ENCODE measurements at regions not wholly inside any gene's neighbourhood (a gene's known extent, or its start where the extent isn't known, plus 50 kb on each side); places are given as distances from the start of the nearest gene placed in this dataset.
"Not testable (repeated sequence)": the region's sequence is repeated elsewhere in the genome, so short reads cannot be mapped to it uniquely, and the experiment has no call there.

DNA sequence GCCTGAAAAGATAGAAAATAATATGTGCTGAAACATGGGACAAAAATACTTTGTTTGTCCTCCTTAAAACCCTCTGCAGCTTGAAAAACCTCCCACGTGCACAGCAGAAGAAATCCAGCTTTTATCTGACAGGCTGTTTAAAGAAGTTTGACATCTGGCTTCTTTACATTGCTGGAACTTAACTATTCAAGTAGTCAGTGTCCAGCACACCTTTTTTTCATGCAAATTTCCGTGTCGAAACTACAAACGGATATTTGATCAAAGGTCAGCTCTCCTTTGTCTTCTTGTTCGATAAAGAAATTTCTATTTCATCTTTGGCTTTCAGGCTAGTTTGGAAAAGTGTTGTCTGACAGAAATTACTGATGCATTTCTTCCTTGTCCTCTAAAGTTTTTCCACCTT is 66.8 kb upstream of the KBTBD8 start:
- H3K27me3 ChIP-seq: no peaks in the 10 kb centered on the region
- DNase-seq (no peak), ATAC-seq (ENCODE audit: low FRiP score in 2 of 2) (no peak)
- H3K36me3 ChIP-seq: no peaks in the 10 kb centered on the region
- H3K9me3 ChIP-seq: no peaks in the 10 kb centered on the region
- no peak overlapping the region for H3K27ac ChIP-seq
- 30 to 34% methylated on average over 5 of the region's 5 CpGs for WGBS, 2 donors
- H3K4me1 ChIP-seq: no peaks in the 10 kb centered on the region
- H3K4me3 ChIP-seq: no peak overlapping the region
- TF ChIP-seq POLR2AphosphoS5 (IDR thresholded peaks at IDR 0.05): no peak
- no peak for TF ChIP-seq EP300 (IDR thresholded peaks at IDR 0.05)
- TF ChIP-seq POLR2A (IDR thresholded peaks at IDR 0.05): no peak
- TF ChIP-seq, protein P1, sequence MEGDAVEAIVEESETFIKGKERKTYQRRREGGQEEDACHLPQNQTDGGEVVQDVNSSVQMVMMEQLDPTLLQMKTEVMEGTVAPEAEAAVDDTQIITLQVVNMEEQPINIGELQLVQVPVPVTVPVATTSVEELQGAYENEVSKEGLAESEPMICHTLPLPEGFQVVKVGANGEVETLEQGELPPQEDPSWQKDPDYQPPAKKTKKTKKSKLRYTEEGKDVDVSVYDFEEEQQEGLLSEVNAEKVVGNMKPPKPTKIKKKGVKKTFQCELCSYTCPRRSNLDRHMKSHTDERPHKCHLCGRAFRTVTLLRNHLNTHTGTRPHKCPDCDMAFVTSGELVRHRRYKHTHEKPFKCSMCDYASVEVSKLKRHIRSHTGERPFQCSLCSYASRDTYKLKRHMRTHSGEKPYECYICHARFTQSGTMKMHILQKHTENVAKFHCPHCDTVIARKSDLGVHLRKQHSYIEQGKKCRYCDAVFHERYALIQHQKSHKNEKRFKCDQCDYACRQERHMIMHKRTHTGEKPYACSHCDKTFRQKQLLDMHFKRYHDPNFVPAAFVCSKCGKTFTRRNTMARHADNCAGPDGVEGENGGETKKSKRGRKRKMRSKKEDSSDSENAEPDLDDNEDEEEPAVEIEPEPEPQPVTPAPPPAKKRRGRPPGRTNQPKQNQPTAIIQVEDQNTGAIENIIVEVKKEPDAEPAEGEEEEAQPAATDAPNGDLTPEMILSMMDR (IDR thresholded peaks at IDR 0.05): no peak

DNA sequence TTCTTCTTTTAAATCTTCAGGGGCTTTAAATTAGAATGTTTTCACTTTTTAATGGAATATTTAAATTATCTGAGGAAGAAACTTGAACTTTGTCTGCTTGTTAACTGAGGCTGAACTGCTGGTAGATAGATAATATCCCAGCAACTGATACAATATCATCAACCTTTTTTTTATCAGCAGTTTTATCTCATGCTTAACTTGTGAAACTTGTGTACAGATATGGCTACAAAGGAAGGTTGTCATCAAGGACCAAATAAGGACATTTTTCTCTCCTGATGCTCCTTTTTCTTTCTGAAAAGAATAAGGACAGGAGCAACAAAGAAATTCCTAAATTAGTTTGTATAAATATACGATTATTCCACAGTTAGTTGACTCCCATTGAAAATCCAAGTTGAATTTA is 66.4 kb upstream of the KBTBD8 start:
- DNase-seq: no peak
- Histone ChIP-seq H3K4me1 (no peaks in the 10 kb centered on the region), H3K27ac (no peak overlapping the region), H3K9me3 (no peaks in the 10 kb centered on the region), H3K27me3 (no peaks in the 10 kb centered on the region), H3K4me3 (no peak overlapping the region), H3K36me3 (no peaks in the 10 kb centered on the region)
- TF ChIP-seq POLR2AphosphoS5 (IDR thresholded peaks at IDR 0.05): no peak
- no peak for TF ChIP-seq EP300 (IDR thresholded peaks at IDR 0.05)
- no peak for ATAC-seq (ENCODE audit: low FRiP score in 2 of 2)
- 51 to 67% methylated on average over 1 of the region's 1 CpG for WGBS, 2 donors

DNA sequence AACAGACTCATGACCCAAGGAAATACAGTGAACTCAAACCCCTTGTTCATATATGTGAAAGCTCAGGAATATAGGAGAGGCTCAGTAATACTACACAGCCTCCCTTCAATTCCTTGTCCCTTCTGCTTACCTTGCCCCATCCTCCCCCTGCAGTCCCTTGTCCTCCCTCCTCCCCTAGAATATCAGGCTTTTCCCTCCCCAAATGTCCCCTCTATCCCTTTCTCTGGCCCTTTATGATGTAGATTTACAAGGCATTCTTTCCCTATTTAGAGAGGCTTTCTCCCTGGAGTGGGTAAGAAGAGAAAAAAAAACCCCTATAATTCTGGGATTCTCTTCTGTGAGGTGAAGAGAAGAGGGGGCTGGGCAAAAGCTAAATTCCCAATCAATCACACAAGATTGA is 64.9 kb upstream of the KBTBD8 start:
- no peaks in the 10 kb centered on the region for H3K9me3 ChIP-seq
- TF ChIP-seq POLR2AphosphoS5 (IDR thresholded peaks at IDR 0.05) (no peak), EP300 (IDR thresholded peaks at IDR 0.05) (no peak), POLR2A (IDR thresholded peaks at IDR 0.05) (no peak)
- TF ChIP-seq, protein P1 (IDR thresholded peaks at IDR 0.05): no peak
- no peaks in the 10 kb centered on the region for H3K27me3 ChIP-seq
- H3K4me1 ChIP-seq: no peaks in the 10 kb centered on the region
- ATAC-seq (ENCODE audit: low FRiP score in 2 of 2) (no peak), DNase-seq (no peak)
- no peak overlapping the region for H3K27ac ChIP-seq
- H3K4me3 ChIP-seq: no peak overlapping the region
- H3K36me3 ChIP-seq: no peaks in the 10 kb centered on the region

DNA sequence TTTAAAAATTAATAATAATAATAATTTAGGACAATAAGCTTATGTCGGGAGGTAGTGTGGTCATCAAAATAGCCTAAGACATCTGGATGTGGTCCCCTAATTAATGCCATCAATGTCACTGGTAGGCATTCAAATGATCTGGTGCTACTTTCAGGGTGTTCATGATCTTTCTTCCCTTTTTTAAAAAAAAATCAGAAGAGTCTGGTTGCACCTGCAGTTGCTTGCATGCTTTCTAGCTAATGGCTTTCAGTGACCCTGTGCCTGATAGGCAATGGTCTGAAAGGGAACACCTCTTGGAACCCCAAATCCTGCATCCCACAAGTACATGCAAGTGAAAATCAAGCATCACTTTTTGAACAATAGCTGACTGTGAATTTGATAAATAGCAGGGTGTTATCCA is 64.1 kb upstream of the KBTBD8 start:
- 92 to 96% methylated on average over 1 of the region's 1 CpG for WGBS, 2 donors
- TF ChIP-seq POLR2AphosphoS5 (IDR thresholded peaks at IDR 0.05) (no peak), POLR2A (IDR thresholded peaks at IDR 0.05) (no peak), EP300 (IDR thresholded peaks at IDR 0.05) (no peak)
- H3K4me3 ChIP-seq: no peak overlapping the region
- H3K9me3 ChIP-seq: no peaks in the 10 kb centered on the region
- no peak for ATAC-seq (ENCODE audit: low FRiP score in 2 of 2)
- H3K27ac ChIP-seq: no peak overlapping the region
- DNase-seq: no peak
- H3K27me3 ChIP-seq: no peaks in the 10 kb centered on the region
- no peaks in the 10 kb centered on the region for H3K36me3 ChIP-seq
- no peaks in the 10 kb centered on the region for H3K4me1 ChIP-seq

DNA sequence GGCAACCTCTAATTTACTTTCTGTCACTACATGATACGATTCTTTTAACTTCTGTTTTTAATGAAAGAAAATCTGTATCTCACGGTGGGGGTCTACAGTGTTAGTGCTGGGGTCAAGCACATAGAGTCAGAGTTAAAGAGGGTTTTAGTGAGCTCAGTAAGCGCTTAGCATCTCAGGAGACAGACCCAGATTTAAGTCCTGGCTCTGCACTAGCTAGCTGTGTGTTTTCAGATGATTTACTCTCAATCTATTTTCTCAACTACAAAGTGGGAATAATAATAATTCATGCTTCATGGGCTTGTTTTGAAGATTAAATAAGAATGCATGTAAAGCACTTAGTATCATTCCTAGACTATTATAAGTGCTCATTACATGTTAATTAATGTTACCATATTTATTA is 63.4 kb upstream of the KBTBD8 start:
- no peaks in the 10 kb centered on the region for H3K4me1 ChIP-seq
- ATAC-seq (ENCODE audit: low FRiP score in 2 of 2): no peak
- no peak for DNase-seq
- H3K27ac ChIP-seq: no peak overlapping the region
- H3K4me3 ChIP-seq: no peak overlapping the region
- H3K36me3 ChIP-seq: no peaks in the 10 kb centered on the region
- WGBS, 2 donors: 70 to 77% methylated on average over 3 of the region's 3 CpGs
- H3K9me3 ChIP-seq: no peaks in the 10 kb centered on the region
- H3K27me3 ChIP-seq: no peaks in the 10 kb centered on the region
- TF ChIP-seq POLR2A (IDR thresholded peaks at IDR 0.05): no peak
- no peak for TF ChIP-seq POLR2AphosphoS5 (IDR thresholded peaks at IDR 0.05)

DNA sequence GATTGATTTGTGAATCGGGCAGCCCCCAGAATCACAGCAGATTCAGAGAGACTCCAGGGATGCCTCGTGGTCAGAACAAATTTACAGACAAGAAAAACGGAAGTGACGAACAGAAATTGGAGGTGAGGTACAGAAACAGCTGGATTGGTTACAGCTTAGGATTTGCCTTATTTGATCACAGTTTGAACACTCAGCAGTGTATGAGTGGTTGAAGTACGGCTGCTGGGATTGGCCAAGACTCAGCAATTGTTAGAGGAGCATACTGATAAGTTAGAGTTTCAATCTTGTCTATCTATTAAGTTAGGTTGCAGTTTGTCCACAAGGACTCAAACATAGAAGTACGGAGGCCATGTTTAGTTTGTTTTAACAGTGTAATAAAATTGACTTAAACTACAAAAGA is 61.1 kb upstream of the KBTBD8 start:
- not testable (repeated sequence) for H3K36me3 ChIP-seq; H3K27ac ChIP-seq; H3K4me1 ChIP-seq; DNase-seq; ATAC-seq (ENCODE audit: low FRiP score in 2 of 2); H3K4me3 ChIP-seq; H3K27me3 ChIP-seq; H3K9me3 ChIP-seq
- 66 to 78% methylated on average over 6 of the region's 6 CpGs for WGBS, 2 donors

DNA sequence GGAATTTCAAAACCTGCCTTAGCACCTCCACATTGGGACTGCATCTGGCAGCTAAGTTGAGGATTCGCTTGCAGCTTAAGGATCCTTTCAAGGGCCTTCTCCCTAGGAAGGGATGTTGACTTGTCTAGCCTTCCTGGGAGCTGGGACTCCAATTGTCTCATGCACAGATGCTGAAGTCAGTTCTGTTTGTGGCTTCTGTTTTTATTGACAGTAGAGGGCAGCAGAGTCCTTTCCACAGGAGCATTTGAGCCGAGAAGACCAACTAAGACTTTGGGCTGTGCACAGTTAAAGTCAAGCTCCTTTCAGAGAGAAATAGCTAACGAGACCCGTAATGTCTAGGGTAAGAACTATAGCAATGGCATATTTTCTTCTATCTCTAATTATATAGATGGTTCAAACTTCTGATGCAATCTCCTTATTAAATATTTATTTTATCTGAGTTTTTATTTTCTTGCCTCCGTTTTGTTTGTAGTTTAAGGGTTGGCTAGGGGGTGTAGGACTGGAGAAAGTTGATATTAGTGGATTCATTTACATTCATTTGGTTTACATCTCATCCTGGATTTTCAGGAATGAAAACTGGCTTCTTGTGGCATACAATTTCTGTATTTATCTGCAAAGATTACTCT is 59.7 kb upstream of the KBTBD8 start:
- DNase-seq (no peak), ATAC-seq (ENCODE audit: low FRiP score in 2 of 2) (peak in 1 of 2 donors; percentile 77)
- H3K27me3 ChIP-seq: no peaks in the 10 kb centered on the region
- no peak overlapping the region for H3K27ac ChIP-seq
- H3K9me3 ChIP-seq: no peaks in the 10 kb centered on the region
- TF ChIP-seq POLR2AphosphoS5 (IDR thresholded peaks at IDR 0.05): no peak
- TF ChIP-seq POLR2A (IDR thresholded peaks at IDR 0.05): no peak
- TF ChIP-seq, protein P1 (IDR thresholded peaks at IDR 0.05): peak in 5 of 6 experiments; percentile 43 to 58 (median 54)
- TF ChIP-seq EP300 (IDR thresholded peaks at IDR 0.05): no peak
- WGBS, 2 donors: 18 to 20% methylated on average over 5 of the region's 5 CpGs
- H3K4me3 ChIP-seq: no peak overlapping the region
- no peaks in the 10 kb centered on the region for H3K36me3 ChIP-seq
- no peaks in the 10 kb centered on the region for H3K4me1 ChIP-seq
